GM21360 (cell line): ENCODE measurements at regions not wholly inside any gene's neighbourhood (a gene's known extent, or its start where the extent isn't known, plus 50 kb on each side); places are given as distances from the start of the nearest gene placed in this dataset.
"Not testable (repeated sequence)": the region's sequence is repeated elsewhere in the genome, so short reads cannot be mapped to it uniquely, and the experiment has no call there.

Experiments
- ATAC-seq: cut with Tn5 transposase; IDR thresholded peaks from one replicate; pipeline ENCODE4 v1.9.1; 2021; ENCODE audit warnings: mild to moderate bottlenecking, moderate library complexity; ENCODE audit not compliant: unreplicated experiment

DNA sequence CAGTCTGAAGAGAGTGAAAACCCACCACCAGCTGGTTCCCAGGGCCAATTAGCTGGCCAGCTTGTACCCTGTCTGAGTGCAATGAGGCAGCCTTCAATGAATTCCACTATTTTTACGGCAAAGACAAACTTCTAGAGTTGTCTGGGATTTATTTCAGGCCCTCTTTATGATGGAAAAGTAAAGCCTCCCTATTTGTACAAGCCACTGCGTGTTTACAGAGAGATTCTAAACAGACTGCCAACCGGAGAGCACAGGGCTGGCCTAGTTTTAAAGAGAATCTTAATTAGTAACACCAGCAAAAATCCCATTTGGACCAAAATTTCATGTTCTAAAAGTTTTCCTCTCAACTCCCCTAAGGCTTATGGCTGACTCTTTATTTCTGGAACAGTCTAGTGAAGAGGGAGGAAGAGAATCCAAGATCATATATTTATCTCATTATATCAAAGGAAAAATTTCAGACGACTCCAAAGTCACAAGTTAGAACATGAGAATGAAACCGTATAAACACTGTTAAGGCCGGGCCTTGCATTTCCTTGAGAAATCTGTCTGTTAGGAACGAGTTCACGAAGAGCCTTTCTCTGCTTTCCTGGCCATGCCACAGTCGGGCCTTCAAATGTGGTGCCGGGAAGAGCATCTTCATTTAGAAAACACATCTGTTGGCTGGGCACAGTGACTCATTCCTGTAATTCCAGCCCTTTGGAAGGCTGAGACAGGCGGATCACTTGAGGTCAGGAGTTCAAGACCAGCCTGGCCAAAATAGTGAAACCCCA, 724.6 kb upstream of the NRP1 start:
- no peak for ATAC-seq

DNA sequence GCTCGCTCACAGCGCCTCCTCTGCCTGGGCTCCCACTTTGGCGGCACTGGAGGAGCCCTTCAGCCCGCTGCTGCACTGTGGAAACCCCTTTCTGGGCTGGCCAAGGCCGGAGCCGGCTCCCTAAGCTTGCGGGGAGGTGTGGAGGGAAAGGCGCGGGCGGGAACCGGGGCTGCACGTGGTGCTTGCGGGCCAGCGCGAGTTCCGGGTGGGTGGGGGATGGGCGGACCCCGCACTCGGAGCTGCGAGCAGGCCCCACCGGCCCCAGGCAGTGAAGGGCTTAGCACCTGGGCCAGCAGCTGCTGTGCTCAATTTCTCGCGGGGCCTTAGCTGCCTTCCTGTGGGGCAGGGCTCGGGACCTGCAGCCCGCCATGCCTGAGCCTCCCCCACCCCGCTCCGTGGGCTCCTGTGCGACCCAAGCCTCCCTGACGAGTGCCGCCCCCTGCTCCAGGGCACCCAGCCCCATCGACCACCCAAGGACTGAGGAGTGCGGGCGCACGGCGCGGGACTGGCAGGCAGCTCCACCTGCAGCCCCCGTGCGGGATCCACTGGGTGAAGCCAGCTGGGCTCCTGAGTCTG, 721.0 kb upstream of the NRP1 start:
- not testable (repeated sequence) for ATAC-seq

DNA sequence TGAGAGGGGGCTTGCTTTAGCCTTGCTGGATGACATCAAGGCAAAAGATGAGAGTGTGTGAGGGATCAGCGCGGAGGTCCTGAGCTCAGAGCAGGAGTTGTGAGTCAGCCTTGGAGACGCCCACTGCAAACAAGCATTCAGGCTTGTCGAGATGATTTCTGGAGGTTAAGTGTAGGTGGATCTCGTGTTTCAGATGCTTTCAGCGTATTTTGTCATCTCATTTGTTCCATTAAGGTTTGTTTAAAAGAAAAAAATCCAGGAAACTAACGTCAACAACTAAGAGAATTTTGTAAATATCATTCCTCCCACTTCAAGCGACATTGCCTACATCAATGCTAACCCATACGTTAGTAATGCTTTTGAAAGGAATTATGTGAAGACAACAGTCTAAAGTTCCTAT, 715.4 kb upstream of the NRP1 start:
- no peak for ATAC-seq

DNA sequence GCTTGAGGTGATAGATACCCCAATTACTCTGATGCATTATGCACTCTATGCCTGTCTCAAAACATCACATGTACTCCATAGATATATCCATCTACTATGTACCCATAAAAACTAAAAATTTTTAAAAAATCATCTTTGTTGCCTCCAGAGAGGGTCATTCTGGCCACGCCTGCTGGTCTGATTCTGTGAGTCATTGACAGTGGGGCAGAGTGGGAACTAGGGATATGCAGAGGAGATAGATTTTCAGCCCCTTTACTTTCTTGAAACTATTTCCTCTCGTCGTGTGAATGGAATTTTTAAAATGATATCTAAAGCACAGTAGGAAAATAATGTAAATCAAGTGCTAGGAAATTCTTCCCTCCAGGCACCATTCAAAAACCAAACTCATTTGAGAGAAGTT, 715.0 kb upstream of the NRP1 start:
- ATAC-seq, result no peak

DNA sequence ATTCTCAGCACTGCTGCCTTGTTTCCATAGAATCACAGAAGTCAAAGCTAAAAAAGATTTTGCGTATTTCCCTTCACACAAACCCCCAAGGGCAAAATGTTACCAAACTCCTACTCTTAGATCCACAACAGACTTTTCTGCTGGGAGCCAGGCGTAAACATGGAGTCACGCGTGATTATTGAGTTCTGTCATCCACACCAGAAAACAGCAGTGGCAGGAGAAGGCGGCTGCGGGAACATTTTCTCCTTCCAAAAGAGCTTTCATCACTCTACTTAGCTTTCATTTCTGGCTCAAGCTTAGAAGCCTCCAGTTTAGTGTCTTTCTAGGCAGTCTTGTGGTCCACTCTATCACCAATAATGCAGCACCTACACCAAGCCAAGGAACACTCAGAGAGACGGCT, 712.9 kb upstream of the NRP1 start:
- no peak for ATAC-seq

DNA sequence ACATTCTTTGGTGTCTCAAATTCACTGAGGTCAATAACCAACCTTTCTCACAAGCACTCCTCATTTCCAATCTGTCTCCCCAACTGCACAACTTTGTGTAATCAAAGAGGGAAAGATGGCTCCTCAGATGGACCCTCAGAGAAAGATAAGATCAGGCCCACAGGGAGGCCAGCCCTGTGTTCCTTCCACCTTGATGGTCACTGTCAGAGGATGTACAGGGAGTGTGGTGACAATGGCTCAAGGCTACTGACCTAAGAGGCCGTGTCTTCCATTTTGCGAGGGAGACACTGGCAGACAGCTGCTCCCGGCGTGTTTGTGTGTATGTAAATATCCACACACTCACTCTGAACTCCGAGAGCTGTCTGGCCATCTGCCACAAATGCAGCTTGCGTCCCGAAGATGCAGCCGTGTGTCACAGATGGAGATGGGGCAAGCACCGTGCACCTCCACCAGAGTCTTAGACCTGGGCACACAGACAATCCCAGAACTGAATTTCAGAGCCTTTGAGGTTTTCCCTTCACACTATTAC, 712.1 kb upstream of the NRP1 start:
- ATAC-seq, result no peak

DNA sequence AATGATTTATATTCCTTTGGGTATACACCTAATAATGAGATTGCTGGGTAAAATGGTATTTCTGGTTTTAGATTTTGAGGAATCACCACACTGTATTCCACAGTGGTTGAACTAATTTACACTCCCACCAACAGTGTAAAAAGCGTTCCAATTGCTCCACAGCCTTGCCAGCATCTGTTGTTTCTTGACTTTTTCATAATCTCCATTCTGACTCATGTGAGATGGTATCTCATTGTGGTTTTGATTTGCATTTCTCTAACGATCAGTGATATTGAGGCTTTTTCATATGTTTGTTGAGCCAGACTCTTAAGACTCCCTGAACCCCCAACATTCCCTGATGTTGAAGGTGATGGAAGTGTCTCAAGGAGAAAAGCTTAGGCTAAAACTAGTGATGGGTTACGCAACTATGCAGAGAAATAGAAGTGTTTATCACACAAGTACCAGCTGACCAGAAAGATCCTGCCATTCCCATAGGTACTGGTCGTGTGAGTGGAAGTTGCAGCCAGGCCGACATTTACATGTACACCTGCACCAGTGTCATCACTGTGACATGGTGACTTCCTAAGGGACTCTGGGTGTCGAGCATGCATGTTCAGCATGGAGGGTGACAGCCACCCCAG, 711.2 kb upstream of the NRP1 start:
- ATAC-seq, result no peak

DNA sequence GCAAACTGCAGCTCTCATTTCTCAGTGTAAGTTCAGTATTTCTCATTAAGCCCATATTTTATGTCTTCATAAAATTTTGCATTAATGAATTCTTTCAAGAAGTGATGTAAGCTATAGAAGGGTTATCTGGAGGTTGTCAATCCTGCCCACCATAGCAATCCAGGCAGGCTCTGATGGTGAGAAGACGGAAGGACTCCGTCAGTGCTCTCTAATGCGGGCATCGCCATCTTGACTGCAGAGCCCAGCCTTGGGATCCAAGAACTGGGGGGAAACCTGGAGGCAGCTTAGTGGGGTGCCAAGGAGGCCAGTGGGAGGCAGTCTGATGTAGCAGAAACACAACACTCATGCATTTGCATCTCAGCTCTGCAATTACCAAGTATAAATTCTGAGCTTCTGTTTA, 707.4 kb upstream of the NRP1 start:
- no peak for ATAC-seq

DNA sequence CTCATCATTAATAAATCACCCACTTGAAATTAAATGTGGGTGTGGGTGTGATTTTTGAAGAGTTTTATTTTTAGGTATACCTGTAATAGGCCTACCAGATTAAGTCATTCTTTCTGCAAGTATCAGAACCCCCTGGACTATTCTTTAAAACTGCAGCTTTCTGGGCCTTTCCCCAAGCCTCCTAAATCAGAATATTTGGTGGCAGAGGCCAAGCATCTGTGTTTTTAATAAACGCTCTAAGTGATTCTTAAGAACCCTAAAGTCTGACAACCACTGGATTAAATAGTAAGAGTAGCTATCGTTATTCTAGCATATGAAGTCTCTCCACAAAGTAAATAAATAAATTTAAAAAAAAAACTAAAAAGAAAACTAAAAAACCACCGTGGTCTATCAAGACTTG, 703.0 kb upstream of the NRP1 start:
- ATAC-seq, result no peak

DNA sequence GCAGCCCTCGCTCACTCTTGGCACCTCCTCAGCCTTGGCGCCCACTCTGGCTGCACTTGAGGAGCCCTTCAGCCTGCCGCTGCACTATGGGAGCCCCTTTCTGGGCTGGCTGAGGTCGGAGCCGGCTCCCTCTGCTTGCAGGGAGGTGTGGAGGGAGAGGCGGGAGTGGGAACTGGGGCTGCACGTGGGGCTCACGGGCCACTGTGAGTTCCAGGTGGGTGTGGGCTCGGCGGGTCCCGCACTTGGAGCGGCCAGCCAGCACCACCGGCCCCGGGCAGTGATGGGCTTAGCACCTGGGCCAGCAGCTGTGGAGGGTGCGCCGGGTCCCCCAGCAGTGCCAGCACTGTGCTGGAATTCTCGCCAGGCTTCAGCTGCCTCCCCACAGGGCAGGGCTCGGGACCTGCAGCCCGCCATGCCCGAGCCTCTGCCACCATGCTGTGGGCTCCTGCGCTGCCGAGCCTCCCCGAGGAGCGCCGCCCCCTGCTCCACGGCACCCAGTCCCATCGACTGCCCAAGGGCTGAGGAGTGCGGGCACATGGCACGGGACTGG, 700.8 kb upstream of the NRP1 start:
- ATAC-seq, result not testable (repeated sequence)

DNA sequence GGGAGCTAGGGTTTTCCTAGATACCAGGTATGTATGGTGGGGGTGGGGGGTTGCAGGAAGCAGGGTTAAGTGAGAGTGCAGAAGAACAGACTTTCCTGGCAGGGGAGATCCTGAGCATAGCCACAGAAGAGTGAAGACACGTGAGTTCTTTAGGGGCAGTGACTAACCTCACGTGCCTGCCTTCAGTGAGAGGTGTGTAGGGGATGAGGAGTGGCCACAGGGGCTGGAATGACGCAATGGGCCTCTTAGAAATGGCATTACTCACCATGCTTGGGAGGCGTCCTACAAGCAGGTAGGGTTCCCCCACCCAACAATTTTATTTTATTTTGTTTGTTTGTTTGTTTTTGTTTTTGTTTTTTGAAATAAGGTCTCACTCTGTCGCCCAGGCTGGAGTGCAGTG, 698.6 kb upstream of the NRP1 start:
- no peak for ATAC-seq

DNA sequence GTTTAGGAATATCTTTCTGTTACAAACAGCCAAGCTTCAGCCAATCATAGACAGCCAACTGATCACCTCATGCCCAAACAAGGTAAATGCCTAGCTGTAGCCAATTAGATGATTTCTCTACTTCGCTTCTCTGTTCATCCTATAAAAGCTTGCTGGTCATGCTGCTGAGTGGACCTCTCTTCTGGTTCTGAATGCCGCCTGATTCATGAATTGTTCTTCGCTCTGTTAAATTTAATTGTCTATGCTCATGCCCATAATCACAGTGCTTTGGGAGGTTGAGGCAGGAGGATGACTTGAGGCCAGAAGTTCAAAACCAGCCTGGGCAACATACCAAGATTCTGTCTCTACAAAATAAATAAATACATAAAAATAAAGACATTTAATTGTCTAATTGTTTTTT, 698.1 kb upstream of the NRP1 start:
- no peak for ATAC-seq

DNA sequence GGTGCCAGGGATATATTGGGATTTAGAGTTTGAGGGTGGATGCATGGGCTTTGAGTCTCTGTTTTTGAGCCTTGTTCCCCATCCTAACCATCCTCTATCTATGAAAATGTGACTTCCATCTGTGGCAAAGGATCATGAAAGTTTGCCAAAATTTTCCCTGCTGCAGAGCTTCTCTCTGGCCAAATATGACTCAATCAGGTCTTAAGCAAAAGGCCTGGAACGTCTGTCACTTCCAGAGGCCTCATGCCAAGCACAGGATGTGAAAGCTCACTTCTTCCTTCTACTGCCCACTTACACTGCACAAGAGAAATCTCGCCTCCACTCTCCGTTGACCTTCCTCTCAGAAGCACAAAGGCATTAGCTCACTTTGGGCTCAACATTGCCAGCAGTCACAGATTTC, 696.9 kb upstream of the NRP1 start:
- ATAC-seq, result no peak

DNA sequence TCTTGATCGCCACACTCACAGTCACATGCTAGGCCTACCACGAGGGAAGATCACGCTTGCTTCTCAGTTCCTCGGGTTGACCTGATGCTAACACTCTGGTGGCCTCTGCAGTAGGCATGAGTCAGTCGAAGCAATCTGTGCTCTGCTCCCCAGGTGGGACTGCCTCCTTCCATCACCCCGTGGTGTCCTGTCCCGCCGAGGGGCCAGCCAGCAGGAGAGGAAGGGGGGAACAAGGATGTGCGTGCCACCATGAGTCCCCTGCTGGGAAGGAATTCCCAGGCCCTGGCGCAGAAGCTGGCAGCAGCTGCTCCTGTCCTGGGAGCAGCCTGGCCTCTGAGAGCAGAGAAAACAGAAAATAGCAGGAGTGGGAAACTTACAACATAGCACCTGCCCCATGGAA, 695.0 kb upstream of the NRP1 start:
- no peak for ATAC-seq

DNA sequence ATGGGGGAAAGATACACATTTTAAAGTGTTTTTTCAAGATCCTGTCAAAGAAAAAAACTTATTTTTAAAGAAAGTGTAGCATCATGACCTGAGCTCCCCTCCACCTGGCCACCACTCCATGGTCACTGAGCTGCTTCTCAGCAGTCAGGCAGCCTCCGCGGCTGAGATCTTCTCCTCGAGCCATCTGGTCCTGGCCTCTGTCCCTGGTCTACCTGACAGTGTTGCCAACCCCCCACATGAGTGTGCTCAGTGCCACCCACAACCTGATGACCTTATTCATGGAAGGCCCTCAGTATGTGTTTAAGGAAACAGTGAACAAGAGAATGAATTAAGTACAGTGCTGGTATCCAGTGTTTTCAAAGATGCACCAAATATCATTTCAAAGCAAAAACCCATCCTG, 694.5 kb upstream of the NRP1 start:
- ATAC-seq, result no peak

DNA sequence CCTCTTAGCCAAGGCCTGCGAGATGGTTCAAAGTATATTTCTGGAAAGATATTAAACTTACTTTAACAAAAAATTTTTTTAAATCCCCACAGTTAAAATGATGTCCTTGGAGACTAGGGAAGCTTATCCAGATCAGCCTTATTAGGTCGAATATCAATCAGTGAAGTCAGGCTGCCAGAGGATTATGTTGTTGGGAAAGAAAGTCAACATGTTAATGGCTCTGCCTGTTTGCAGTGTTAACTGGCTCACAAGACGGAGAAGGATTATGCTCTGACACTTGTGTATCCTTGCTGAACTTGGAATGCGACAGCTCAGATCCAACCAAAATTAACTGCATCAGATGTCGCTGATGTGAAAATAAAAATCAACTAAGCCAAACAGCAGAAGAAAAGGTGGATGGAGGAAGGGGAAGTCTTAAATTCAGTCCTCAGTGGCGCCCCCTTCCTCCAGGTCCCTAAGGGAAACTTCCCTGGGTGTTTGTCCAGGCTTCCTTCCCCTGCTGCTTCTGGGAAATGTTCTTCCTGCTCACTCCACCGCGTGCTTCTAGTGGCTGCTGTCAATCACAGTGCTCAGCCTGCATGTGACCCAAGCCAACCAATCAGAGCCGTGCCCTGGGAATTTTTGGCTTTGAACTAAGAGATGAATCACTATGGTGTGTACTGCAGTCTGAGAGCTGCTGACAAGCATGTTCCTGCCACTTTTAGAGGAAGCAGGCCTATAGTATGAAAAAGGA, 690.4 kb upstream of the NRP1 start:
- ATAC-seq, result no peak

DNA sequence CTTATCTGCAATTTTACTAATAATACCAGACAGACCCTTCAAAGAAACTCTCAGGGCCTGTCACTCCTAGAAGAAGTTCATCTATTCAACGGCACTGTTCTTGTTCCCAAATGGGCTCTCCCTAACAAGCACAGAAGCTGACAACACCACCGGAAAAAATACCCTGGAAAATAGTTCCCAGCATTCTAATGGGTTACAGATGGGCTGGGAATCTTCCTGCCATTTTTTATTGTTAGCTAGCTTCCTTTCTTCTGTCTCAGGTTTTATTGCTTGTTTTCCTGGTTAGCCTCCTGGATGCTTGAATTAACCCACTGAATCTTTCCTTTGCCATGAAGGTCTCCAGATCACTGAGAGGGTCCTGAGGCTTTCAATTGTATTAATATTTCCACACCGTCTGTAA, 689.8 kb upstream of the NRP1 start:
- ATAC-seq, result no peak

DNA sequence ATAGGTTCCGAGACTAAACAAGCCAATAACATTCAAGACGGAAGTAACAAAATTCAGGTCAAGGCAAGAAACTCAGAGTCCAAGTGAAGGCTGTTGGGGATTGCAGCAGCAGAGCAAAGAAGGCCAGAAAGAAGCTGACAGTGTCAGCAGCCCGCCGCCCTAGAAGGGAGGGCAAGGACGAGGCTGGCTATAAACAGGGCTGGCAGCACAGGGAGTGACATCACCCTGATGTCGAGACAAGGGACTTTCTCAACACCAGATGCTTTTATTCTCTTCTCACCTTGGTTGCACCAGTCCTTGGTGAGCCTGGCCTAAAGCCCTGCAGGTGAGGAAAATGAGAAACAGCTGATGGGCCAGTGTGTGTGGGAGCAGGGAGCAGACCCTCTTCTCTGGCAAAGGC, 687.7 kb upstream of the NRP1 start:
- ATAC-seq, result no peak

DNA sequence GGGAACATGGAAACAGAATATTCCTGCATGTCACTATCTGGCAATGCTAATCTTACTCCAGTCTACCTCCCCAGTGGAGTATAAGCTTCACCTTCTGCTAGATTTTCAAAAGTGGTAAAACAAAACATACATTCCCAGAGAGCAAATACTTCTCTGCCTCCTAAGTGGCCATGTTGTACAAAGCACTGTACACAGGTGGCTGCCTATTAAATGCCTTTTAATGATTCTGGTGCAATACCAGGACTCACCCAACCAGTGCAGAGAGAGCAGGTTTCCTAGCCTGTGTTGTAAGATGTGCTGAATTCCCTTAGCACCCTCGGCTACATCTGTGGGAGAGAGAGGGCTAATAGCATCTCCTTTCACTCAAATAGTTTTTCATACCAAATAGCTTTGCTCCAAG, 684.3 kb upstream of the NRP1 start:
- ATAC-seq, result no peak

DNA sequence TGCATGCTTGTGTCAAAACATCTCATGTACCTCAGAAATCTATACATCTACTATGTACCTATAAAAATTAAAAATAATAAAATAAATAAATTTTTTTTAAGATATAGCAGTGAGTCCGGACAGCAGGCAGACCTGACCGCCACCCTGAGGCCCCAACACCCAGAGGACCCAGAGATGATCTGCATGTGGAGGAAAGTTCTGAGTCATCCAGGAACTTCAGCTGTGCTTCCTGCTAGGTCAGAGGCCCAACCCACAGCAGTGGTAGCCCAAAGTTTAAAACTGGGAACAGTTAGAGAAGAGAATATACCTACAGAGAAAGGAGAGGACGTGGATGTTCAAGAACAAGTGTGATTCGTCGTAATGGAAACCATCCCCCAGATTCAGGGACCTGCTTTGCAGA, 683.7 kb upstream of the NRP1 start:
- no peak for ATAC-seq

DNA sequence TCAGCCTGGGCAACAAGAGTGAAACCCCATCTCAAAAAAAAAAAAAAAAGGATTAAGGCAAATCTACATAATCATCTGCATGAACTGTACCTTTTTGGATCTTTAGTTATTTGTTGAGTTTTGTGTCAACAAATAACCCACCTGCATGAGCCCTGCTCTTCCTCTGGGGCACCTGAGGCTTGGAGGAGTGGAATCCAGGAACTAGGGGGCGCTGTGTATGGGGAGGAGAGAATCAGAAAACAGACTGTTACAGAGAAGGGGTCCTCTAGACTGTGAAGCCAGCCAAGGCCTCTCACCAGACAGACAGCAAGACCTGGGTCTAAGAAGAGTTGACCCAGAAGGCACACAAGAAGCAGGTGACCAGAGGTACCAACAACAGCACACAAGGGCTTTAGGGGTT, 682.8 kb upstream of the NRP1 start:
- no peak for ATAC-seq
